ENCODE measurements at regions not wholly inside any gene's neighbourhood (a gene's known extent, or its start where the extent isn't known, plus 50 kb on each side); places are given as distances from the start of the nearest gene placed in this dataset.

- no peak for DNase-seq (ENCODE audit: low read depth, low spot score)
Observed at GRCh38 chr3:17990390-17990789, 248.0 kb upstream of the TBC1D5 start.

- no peak for DNase-seq (ENCODE audit: low read depth, low spot score)
Observed at GRCh38 chr3:17986348-17986816, 244.0 kb upstream of the TBC1D5 start.

- no peak for DNase-seq (ENCODE audit: low read depth, low spot score)
Observed at GRCh38 chr3:17985658-17986347, 243.4 kb upstream of the TBC1D5 start.

DNA sequence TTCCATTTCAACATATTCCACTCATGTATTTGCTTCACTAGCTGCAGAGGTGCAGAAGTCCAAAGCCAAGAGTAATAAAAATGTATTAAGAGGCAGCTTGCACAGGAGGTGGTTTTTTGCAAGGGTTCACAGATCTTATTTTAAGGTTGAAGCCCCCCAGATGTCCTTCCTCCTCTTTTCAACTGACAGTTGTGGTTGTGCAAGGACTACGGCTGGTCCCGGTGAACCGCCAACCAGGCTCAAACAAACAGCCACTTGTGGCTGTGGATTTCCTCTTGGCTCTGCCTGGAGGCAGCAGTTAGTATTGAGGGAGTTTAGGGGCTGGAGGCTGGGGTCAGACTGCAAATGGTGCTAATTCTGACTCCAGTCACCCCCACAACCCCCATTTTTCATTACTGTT, 240.7 kb upstream of the TBC1D5 start:
- no peak for DNase-seq (ENCODE audit: low read depth, low spot score)

DNA sequence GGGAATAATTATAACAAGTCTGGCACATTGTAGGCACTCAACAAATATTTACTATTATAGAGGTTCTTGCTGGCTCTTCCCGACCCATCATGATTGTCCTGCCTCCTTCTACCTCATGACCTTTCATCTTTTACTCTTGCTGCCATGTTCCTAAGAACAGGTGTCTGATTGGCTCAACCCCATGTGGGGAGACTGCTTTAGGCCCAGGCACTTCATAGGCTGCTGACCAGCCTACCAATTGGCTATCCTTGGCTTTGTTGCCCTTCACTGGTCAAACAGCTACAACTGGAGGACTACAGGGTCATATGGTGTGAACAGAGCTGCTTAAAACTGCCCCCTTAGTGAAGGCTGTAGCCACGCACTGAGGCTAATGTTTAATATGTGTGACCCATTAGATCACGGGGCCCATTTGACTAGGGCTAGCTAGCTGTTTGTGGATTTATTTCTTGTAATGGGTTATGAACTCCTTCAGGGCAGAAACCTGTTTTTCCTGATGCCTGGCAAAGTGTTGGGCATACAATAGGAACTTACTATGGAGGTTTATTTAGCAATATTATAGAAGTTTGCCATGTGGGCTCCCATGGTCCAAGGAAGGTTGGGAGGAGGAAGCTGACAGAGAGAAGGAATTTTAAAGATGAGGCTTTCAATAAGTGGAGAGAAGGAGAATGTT, 239.9 kb upstream of the TBC1D5 start:
- DNase-seq (ENCODE audit: low read depth, low spot score) = no peak

DNA sequence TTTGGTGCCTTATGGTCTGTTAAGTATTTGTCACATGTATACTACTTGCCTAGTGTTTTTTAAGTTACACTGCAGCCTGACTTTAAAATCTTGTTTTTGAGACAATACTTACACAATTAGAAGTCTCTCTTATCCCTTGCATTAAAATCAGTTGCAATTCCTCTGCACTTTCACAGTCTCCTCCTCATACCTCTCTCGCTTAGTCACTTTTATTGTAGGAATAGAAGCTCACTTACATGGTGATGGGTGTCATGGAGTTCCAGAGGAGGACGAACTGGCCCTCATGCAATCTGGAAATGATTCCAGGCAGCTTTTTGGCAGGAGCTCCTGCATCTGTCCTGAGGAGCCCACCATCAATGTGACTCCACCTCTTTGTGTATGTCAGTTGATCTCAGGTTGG, 238.4 kb upstream of the TBC1D5 start:
- DNase-seq (ENCODE audit: low read depth, low spot score) = no peak

DNA sequence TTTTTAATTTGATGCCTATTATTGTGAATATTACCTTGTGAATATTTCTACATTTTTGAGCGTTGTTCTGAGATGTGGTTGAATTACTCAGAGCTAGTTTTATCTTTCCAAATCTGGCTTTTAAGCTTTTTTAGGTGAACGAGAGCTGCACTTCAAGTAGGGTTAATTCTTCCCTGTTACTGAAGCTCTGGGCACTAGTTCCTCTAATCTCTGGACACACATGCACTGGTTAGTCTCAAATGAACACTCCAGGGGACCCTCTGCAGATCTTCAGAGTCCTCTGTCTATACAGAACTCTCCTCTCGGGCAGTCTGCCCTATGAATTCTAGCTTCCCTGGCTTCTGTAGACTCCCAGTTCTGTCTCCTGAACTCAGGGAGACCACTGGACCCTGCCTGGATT, 237.5 kb upstream of the TBC1D5 start:
- no peak for DNase-seq (ENCODE audit: low read depth, low spot score)

GRCh38 chr3:17979252-17979651, 236.8 kb upstream of the TBC1D5 start:
- no peak for DNase-seq (ENCODE audit: low read depth, low spot score)

- DNase-seq (ENCODE audit: low read depth, low spot score) = no peak
Observed at GRCh38 chr3:17974206-17974841, 231.9 kb upstream of the TBC1D5 start.

GRCh38 chr3:17972959-17973906, 230.8 kb upstream of the TBC1D5 start:
- no peak for DNase-seq (ENCODE audit: low read depth, low spot score)

DNA sequence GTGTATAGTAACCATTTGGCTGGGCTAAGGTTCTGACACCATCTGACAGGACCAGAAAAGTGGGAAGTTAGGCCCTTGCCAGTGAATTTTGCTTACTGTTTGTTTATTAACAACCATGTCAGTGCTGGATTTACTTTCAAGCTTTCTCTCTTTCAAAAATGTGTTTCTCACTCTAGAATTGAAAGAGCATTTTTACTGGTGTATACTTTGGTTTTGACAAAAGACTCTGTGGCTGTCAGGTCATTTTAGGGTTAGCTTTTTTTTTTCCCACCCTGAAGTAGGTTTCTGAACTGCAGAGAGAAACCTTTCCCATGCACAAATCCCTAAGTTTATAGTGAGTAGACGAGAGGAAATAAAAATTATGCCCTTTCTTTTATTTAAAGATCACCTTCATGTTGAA, 230.0 kb upstream of the TBC1D5 start:
- DNase-seq (ENCODE audit: low read depth, low spot score) = no peak

DNA sequence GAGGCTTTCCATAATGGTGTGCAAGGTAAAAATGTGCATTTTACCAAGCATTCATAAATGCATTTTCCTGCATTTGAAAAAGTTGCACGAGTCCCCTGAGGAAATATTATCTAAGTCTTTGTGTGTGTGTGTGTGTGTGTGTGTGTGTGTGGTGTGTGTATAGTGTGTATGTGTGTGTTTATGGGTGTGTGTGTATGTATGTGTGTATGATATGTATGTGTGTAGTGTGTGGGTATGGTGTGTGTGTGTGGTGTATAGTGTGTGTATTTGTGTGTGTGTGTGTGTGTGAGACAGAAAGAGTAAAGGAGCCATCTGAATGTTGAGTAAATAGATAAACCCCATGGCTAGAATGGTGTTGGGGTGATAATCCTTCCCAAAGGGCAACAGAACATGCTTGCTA, 229.6 kb upstream of the TBC1D5 start:
- DNase-seq (ENCODE audit: low read depth, low spot score) = no peak

GRCh38 chr3:17969985-17970568, 227.6 kb upstream of the TBC1D5 start:
- DNase-seq (ENCODE audit: low read depth, low spot score) = no peak

GRCh38 chr3:17969244-17969643, 226.8 kb upstream of the TBC1D5 start:
- no peak for DNase-seq (ENCODE audit: low read depth, low spot score)

- no peak for DNase-seq (ENCODE audit: low read depth, low spot score)
Observed at GRCh38 chr3:17967953-17968607, 225.6 kb upstream of the TBC1D5 start.

GRCh38 chr3:17967111-17967510, 224.7 kb upstream of the TBC1D5 start:
- DNase-seq (ENCODE audit: low read depth, low spot score) = no peak

DNA sequence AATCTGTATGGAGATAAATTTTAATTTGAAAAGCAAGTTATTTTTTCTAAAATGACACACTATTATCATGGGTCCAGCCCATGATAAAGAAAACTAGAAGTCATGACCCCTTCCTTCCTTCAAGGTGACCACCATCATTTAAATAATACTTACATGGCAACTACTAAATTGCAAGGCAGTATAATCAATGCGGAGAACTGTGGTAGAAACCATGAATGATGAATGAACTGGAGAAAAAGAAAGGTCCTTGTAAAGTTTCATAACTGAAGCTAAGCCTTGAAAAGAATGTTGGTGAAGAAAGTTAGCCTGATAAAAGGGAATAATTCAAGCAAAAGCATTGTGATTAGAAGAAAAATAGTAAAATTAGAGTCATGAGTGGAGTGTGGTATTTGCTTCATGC, 222.9 kb upstream of the TBC1D5 start:
- no peak for DNase-seq (ENCODE audit: low read depth, low spot score)

- no peak for DNase-seq (ENCODE audit: low read depth, low spot score)
Observed at GRCh38 chr3:17964108-17964507, 221.7 kb upstream of the TBC1D5 start.

DNA sequence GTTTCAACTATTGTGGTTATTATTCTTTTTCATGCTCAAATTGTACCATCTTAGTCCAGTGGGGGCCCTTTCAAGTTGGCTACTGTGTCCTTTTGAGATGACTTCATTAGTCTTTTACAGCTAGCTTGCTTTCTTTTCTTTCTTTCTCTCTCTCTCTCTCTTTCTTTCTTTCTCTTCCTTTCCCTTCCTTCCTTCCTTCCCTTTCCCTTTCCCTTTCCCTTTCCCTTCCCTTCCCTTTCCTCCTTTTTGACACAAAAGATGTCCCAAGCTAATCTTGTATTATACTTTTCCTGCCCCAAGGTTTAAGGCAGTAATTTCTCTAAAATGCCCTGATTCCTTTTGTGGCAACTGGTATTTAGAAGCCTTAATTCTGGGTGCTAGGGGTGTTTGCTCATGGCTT, 213.0 kb upstream of the TBC1D5 start:
- no peak for DNase-seq (ENCODE audit: low read depth, low spot score)

DNA sequence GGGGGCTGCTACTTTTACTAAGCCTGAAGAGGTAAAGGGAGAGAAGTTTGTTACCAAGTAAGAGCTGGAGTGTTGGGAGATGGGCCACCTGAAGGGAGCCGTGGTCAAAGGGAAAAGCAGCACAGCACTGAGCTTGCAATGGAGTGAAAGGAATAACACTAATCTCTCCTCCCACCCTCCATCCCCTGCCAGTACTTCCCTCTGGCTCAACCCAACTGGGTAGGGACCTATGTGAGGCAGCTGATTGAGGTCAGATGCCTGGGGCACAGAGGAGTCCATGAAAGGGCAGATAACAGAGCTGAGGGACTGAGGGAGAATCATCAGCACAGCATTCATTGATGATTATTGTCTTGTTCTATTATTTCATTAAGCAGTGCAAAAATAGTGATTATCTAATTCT, 212.4 kb upstream of the TBC1D5 start:
- DNase-seq (ENCODE audit: low read depth, low spot score) = no peak

DNA sequence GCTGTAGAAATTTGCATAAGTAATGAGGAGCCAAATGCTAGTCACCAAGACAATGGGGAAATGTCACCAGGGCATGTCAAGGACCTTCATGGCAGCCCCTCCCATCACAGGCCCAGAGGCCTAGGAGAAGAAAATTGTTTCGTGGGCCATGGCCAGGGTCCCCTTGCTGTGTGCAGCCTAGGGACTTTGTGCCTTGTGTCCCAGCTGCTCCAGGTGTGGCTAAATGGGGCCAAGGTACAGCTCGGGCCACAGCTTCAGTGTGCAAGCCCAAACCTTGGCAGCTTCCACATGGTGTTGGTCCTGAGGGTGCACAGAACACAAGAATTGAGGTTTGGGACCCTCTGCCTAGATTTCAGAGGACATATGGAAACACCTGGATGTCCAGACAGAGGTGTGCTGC, 208.8 kb upstream of the TBC1D5 start:
- DNase-seq (ENCODE audit: low read depth, low spot score) = no peak
